NCI-H82 treated with DMSO at 0.1 percent for 48 hours (cell line): ENCODE measurements at regions not wholly inside any gene's neighbourhood (a gene's known extent, or its start where the extent isn't known, plus 50 kb on each side); places are given as distances from the start of the nearest gene placed in this dataset.
"Not testable (repeated sequence)": the region's sequence is repeated elsewhere in the genome, so short reads cannot be mapped to it uniquely, and the experiment has no call there.

ENCODE experiments used
- DNase-seq: peaks from one replicate; lab custom pipeline; 2025; ENCODE audit not compliant: unreplicated experiment; lab: John Stamatoyannopoulos, UW

DNA sequence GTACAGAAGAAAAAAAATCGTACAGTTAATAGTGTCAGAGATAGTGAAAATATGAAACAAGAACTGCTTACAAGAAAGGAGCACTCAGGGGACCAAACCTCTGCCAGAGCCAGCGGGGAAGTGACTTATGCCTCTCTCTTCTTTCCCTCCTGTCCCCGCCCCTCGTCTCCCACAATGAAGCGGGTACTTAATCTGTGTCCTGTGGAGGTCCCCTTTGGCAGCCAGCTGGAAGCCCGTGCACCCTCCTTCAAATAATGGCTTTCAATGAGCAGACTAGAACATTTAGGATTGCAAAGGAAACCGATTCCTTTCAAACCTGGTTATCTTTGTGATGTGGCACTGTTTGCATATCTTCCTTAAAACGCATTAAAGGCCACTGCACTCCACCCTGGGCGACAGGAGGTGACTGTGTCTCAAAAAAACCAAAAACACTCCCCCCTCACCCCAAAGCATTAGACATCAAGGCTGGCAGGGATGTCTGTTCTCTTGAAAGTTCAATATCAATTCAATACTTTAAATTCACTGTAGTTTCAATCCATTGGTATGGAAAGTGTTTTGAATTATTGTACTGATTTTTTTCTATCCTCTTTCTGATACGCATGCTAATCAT, 51.7 kb downstream of the PPIAL4C start:
- not testable (repeated sequence) for DNase-seq

DNA sequence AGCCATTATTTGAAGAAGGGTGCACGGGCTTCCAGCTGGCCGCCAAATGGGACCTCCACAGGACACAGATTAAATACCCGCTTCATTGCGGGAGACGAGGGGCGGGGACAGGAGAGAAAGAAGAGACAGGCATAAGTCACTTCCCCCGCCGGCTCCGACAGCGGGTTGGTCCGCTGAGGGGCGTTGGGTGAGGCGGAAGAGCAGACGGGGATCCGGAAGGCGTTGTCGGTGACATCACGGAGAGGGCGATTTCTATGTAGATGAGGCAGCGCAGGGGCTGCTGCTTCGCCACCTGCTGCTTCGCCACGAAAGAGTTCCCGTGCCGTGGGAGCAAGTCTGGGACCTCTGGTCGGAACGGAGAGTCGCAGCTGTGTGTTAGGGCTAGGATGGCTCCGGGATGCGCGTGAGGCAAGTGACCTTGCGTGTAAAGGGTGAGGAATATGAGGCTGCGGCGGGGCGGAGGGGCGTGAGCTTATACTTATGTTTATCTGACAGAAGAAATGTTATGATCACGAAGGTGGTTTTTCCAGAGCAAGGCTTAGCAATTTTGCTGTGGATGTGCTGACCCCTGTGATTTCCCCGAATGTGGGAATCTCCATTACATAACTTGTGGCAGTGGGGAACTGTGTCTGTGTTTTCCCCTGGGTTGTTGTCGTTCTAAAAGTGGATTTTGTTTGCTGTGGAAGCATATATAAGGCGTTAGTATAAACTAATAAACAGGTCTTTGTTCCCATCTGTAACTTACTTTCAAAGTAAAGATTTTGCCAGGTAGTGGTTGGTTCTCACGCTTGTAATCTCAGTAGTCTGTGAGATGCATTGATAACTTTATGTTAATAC, 52.9 kb downstream of the PPIAL4C start:
- peak; percentile 93 for DNase-seq

DNA sequence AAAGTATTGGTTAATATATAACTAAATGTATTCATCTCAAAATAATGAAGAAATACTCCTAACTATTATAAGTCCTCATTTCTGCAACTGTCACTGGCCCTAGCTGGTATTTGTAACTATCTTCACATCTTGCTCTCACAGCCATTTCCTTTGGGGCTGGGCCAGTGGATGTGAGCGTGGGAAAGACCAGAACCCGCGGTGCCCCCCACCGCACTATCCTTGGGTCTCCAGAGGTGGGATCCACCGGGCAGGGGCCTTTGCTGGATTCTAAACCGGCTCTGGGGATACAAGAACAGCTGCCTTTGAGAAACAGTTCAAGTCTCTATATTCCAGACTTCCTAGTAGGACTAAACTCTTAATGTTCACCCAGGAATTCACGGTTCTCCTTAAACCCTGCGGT, 54.8 kb downstream of the PPIAL4C start:
- DNase-seq: not testable (repeated sequence)

DNA sequence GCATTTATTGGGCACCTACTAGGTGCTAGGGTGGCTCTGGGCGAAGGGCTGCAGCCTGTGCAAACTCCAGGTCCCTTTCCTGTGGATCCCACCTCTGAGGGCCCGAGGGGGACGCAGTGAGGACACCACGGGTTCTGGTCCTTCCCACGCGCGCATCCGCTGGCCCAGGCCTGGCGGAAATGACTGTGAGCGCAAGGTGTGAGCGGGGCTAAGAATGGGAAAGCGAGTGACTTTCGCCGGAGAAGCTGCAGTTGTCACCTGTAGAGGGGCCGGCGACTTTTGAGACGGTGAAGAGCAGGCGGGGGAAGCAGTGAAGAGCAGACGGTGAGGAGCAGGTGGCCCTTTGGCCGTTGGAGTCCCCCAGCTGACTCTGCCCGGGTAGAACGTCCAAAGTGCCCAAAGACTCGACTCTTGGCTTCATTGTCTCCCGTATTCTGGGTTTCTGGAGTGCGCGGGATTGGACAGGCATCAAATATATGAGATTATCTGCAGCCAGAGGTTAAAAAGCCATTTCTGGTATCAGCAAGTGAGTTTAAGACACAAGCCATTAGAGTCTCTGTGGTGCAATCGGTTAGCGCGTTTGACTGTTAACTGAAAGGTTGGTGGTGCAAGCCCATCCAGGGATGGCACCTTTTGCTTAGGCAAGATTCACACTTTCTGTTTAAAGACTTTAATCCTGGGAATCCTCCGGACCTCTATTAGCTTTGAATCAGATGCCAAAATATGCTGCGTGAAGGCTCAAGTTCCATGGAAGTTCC, 55.4 kb downstream of the PPIAL4C start:
- DNase-seq: not testable (repeated sequence)

DNA sequence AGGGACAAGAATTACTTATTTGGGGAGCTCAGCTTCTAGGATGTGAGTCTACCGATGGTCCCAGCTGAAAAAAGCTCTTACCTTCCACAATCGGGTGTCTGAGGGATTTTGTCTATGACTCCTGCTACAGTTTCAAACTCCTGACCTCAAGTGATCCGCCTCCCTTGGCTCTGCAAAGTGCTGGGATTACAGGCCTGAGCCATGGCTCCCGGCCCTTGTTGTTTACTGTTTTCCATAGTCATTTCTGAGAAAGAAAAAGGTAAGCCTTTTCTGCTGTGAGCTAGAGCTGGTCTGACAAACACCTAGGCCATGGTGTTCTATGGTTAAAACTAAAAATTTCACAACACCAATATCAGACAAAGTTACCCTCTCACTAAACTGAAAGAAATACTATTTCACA, 57.5 kb downstream of the PPIAL4C start:
- not testable (repeated sequence) for DNase-seq

DNA sequence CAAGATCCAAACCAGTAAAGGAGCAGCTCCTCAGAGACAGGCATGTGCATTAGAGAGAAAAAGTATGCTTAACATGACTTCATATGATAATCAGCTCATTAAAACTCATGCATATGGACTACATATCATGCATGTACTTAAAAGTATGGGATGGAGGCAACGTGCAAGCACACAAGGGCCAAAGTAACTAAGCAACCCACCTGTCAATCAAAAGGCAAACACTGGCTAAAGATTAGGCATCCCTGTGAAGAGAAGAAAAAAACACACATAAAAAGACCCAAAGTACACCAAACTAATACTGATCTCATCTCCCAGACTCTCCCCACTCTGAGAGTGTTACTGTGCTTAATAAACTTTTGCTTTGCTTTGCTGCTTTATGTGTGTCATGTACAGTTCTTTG, 61.2 kb downstream of the PPIAL4C start:
- DNase-seq: not testable (repeated sequence)

DNA sequence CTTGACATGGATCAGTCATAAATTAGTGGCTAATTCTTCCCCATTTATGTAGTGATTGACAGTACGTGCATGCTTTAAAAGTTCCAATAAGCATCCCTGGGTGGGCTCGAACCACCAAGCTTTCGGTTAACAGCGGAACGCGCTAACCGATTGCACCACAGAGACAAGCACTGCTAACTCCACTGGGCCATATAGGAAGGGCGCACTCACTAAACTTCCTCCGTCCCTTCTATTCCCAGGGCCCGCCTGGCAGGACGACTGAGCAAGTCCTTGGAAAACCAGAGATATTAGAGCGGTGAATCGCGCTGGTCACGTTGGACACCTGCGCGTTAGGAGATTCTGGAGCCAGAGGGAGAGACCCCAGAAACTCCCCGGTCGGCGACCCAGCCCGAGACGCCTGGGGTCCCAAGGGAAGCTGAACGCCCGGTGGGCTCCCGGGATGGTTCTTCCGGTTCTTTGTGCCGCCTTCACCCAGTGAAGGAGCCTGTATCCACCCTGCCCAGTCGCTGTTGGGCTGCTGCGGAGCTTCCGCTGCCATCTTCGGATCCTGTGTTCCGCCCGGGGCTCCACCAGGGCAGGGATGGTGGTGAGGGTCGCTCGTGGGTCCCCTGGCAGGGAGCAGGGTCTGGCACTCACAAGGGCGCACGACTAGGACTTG, 62.8 kb downstream of the PPIAL4C start:
- DNase-seq: not testable (repeated sequence)

DNA sequence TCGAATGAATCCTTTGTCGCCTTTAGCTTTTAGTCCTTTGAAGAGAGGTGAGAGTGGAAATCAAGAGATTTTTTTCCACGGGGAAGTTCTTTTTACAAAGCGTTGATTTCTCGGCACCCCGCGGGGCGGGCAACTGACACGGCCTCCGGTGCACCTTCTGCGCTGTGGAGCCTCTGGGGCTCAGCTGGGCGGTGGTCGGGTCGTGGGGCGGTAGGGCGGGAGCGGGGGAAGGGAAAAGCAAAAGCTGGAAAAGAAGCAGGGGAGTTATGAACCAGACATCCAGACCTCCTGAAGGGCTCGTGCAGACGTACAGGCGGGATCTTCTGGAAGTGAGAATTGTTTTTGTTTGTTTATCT, 63.3 kb downstream of the PPIAL4C start:
- DNase-seq: not testable (repeated sequence)

DNA sequence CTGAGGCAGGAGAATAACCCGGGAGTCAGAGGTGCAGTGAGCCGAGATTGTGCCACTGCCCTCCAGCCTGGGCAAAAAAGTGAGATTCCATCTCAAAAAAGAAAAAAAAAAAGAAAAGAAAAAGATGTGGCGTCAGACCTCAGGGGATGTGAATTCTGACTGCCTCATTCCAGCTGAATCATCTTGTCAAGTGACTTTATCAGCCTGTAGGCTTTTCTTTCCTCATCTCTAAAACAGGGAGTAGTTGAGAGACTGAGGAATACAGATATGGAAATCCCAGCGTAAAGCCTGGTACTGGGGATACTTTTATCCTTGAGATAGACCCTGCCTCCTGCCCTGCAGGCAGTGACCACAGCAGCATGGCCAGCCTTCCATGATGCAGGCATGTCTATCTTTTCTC, 74.1 kb downstream of the PPIAL4C start:
- not testable (repeated sequence) for DNase-seq

DNA sequence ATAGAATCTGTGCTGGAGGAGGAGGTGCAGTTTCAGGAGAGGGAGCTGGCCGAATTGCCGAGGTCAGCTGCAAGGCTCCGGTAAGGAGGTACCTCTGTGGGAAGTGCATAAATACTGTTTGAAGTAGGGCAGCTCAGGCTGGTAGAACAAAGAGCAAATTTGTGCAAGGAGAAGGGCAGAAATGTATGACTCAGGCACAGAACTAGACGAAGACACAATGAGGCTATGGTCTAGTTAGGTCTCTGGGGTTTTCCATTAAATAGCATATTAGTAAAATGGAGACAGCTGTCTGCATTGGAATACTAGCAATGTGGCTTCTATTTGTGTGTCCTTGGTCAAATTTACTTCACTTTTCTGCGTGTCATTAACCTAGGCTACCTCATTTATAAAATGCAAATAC, 74.5 kb downstream of the PPIAL4C start:
- DNase-seq: not testable (repeated sequence)

DNA sequence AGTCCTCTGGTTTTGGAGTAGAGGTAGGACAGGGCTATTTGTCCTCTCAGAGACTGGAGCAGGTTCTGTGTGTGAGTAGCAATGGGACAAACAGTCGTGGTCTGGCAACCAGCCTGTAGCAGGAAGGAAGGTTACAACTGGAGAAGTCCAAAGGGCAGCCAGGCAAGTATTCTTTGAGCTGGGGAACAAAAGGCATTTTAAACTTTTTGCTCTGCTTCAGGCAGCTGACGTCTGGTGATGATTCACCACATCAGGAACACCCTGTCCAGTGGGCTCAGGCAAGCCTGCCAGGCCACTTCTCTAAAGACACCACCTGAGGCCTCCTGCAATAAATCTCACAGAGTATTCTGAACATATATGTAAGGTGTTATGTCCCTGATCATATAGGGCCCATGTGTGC, 81.0 kb downstream of the PPIAL4C start:
- DNase-seq: not testable (repeated sequence)

DNA sequence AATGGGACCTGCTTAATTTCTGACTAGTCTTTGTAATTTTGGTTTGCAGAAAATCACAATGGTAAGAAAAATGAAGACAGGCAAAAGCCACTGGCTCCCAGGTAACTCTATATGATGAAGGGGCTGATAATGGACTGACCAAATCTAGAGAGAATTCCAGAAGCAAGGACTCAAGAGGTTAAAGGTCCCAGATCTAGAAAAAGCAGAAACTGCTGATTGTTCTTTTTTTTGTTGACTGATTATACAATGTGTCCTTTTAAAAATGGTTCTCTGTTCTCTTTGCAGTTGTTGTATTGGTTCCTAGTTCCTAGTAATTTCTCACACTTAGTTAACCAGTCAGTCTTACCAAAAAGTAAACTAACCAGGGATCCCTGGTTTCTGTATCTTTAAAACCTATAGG, 81.4 kb downstream of the PPIAL4C start:
- DNase-seq: not testable (repeated sequence)

DNA sequence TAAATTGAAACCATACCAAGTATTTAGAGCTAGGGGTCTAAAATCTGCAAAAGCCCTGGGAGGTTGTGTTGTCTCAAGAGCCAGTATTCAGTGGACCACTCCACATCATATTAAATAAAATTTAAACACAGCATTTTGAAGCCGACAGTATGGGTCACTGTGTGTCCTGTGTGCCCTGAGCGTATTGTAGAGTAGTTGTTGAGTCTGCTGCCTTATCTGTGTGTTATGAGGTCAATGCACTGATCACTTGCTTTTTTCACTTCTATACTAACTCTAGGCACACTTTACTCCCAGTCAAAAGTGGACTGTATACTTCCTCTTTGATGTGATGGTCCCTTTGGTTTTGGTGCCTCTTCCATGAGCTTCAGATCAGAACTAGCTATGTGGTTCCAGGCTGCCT, 81.9 kb downstream of the PPIAL4C start:
- DNase-seq: not testable (repeated sequence)

DNA sequence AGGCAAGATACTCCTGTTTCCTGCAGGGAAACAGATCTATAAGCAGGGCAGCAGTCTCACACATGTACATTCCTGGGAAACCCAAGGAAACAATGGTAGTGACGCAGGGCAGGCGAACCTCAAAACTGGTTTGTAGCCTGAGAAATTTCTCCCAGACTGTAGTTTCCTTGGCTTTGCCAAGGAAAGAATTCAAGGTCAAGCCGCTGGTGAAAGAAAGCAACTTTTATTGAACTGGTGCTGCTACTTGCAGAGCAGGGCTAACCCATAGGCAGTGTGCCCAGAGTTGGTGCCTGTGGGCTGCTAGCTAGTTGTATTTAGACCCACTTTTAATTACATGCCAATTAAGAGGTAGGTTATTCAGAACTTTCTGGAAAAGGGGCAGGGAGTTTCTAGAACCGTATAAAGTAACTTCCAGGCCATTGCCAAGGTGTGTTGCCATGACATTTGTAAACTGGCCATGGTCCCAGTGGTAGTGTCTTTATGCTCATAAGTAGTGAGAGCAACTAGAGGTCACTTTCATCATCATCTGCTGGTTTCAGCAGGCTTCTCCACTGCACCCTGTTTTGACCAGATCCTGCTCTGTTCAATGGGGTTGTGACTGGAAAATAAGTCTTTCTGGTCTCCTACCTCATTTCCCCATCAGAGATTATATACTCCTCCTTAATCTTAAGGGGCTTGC, 89.7 kb downstream of the PPIAL4C start:
- DNase-seq: not testable (repeated sequence)

DNA sequence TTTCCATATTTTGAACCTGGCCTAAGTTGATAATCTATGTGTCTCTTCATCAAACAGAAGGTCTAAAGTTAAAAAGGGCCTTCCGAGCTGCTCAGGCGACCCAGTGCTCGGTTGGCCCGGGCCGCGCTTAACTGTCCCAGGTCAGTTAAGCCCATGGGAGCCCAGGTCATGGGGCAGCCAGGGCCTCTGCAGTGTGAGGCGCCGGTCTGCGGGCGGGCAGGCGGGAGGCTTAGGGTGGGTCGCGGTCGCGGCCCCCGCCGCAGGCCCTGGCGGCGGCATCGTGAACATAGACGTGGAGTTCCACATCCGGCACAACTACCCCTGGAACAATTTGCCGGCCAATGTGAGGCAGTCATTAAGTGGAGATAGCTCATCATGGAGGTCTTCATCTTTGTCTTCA, 91.3 kb downstream of the PPIAL4C start:
- not testable (repeated sequence) for DNase-seq

DNA sequence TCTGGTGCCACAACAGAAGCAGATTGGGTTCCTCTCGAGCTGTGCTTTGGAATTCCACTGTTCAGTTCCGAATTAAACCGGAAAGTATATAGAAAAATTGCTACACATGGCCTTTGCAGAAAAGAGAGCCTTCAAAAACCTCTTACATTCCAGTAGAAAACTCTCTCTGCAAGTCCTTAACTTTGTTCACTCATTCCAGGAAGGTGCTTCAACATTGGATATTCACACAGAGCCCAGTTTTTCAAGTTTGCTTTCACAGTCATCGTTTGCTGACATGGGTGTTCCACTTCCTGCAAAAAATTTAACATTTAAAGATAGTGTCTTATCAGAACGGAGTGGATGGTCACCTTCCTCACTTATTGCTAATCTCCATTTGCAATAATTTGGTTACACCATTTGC, 93.7 kb downstream of the PPIAL4C start:
- not testable (repeated sequence) for DNase-seq

DNA sequence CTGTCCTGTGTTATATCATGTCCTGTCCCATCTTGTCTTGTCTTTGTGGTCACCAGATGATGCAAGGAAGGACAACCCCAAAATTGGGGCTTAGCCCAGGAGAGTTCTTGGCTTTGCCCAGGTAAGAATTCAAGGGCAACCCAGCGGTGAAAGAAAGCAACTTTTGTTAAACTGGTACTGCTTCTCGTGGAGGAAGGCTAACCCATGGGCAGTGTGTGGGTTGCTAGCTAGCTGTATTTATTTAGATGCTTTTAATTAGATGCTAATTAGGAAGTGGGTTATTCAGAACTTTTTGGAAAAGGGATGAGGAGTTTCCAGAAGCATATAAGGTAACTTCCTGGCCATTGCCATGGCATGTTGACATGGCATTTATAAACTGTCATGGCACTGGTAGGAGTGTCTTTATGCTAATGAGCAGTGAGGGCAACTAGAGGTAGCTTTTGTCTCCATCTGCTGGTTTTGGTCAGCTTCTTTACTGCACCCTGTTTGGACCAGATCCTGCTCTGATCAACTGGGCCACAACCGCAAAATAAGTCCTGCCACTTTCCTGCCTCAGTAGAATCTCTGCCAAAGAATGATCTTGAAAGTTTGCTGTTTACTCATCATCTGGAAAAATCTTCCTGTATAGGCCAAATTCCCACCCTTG, 95.8 kb upstream of the FCGR1A start:
- DNase-seq: not testable (repeated sequence)

DNA sequence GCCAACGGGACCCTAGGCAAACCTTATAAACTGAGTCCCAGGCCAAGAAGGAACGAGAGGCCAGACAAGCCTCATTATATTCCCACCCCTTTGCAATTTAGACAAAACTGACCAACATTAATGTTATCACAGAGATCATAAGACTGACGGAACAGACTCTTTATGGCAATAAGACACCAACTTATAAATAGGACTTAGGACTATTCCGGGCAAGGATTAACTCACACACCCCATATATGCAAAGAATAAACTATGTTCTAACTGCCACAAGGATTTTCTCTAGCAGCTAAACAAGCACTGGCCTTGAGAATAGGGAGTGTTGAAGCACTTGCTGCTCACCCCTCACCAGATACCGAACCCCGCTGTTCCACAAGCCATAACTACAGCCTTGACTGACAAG, 91.1 kb upstream of the FCGR1A start:
- not testable (repeated sequence) for DNase-seq

DNA sequence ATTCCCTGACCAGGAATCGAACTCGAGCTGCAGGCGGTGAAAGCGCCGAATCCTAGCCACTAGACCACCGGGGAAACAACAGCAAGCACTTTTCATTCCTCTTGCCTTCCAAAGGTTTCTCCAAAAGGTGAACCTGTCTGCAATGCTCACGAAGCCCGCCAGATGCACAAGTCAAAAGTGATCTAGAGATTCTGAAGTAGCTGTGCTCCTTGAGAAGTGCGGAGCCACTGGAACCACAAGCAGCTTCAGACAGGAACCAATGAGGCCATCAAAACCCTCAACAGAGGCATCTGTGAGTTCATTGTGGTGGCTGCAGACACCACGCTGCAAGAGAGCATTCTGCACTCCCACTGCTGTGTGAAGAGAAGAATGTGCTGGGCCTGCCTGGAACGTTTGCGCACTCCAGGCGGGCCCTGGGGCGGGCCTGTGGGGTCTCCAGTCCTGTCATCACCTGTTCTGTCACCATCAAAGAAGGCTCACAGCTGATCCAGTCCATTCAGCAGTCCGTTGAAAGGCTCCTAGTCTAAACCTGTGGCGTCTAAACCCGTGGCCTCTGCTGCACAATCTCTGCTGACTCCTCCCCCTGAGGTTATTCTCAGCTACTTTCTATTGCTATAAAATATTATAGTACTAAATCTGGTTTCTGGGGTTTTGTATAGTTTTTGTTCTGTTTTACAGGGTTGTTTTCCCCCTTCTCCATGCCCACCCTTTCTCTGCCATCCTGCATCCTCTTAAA, 89.5 kb upstream of the FCGR1A start:
- DNase-seq: not testable (repeated sequence)
